H9 (cell line): ENCODE measurements at regions not wholly inside any gene's neighbourhood (a gene's known extent, or its start where the extent isn't known, plus 50 kb on each side); places are given as distances from the start of the nearest gene placed in this dataset.

Experiments
- DNase-seq: peaks from one replicate; pipeline ENCODE4 v3.0.0-alpha.2; 2017
- H2AFZ ChIP-seq: one replicate; pipeline ENCODE4 v1.6.1; 2013; ENCODE audit warnings: mild to moderate bottlenecking, low read length, control low read depth, moderate library complexity
- H2AK5ac ChIP-seq: 2 replicates; pipeline ENCODE4 v1.6.1; 2013; ENCODE audit warnings: low read length, control low read depth, mixed read lengths; ENCODE audit not compliant: insufficient read length
- H2BK120ac ChIP-seq: one replicate; pipeline ENCODE4 v1.6.1; 2013; ENCODE audit warnings: low read depth, mild to moderate bottlenecking, low read length, control low read depth, inconsistent platforms; ENCODE audit not compliant: poor library complexity, severe bottlenecking
- H2BK12ac ChIP-seq: 2 replicates; pipeline ENCODE4 v1.6.1; 2013; ENCODE audit warnings: low read length, control low read depth, mixed read lengths, low read depth; ENCODE audit not compliant: insufficient read length
- H2BK15ac ChIP-seq: 2 replicates; pipeline ENCODE4 v1.6.1; 2013; ENCODE audit warnings: low read depth, low read length, control low read depth
- H2BK20ac ChIP-seq: one replicate; pipeline ENCODE4 v1.6.1; 2013; ENCODE audit warnings: low read depth, mild to moderate bottlenecking, low read length, control low read depth, inconsistent platforms; ENCODE audit not compliant: poor library complexity, severe bottlenecking
- H2BK5ac ChIP-seq: 2 replicates; pipeline ENCODE4 v1.6.1; 2013; ENCODE audit warnings: low read length, control low read depth, mixed read lengths; ENCODE audit not compliant: insufficient read length
- H3K14ac ChIP-seq: 2 replicates; pipeline ENCODE4 v1.6.1; 2013; ENCODE audit warnings: low read length, control low read depth; ENCODE audit not compliant: insufficient read depth
- H3K18ac ChIP-seq: 2 replicates; pipeline ENCODE4 v1.6.1; 2013; ENCODE audit warnings: low read depth, mild to moderate bottlenecking, mixed read lengths, low read length, control low read depth; ENCODE audit not compliant: insufficient read length
- H3K23ac ChIP-seq: 2 replicates; pipeline ENCODE4 v1.6.1; 2013; ENCODE audit warnings: low read length, control low read depth, mixed read lengths, low read depth; ENCODE audit not compliant: insufficient read length
- H3K23me2 ChIP-seq: 2 replicates; pipeline ENCODE4 v1.6.1; 2013; ENCODE audit warnings: low read depth, mild to moderate bottlenecking, mixed read lengths, low read length, control low read depth; ENCODE audit not compliant: insufficient read length, poor library complexity, severe bottlenecking
- H3K27ac ChIP-seq: 2 replicates; pipeline ENCODE4 v1.5.1; 2013; ENCODE audit warnings: low read length, control low read depth, mixed read lengths, low read depth; ENCODE audit not compliant: insufficient read length
- H3K27me3 ChIP-seq: 2 replicates; pipeline ENCODE4 v1.6.1; 2013; ENCODE audit warnings: low read length, control low read depth, inconsistent platforms; ENCODE audit not compliant: insufficient read depth
- H3K4ac ChIP-seq: 2 replicates; pipeline ENCODE4 v1.6.1; 2013; ENCODE audit warnings: low read depth, mild to moderate bottlenecking, control low read depth, inconsistent platforms, low read length, moderate library complexity
- H3K4me1 ChIP-seq: 2 replicates; pipeline ENCODE4 v1.6.1; 2013; ENCODE audit warnings: low read length, control low read depth, inconsistent platforms; ENCODE audit not compliant: insufficient read depth
- H3K4me2 ChIP-seq: 2 replicates; pipeline ENCODE4 v1.6.1; 2013; ENCODE audit warnings: low read length, control low read depth, mixed read lengths; ENCODE audit not compliant: insufficient read length, insufficient read depth
- H3K56ac ChIP-seq: 2 replicates; pipeline ENCODE4 v1.6.1; 2013; ENCODE audit warnings: low read depth, mild to moderate bottlenecking, mixed read lengths, low read length, control low read depth; ENCODE audit not compliant: insufficient read length
- H3K79me1 ChIP-seq: 2 replicates; pipeline ENCODE4 v1.6.1; 2013; ENCODE audit warnings: low read depth, mild to moderate bottlenecking, moderate library complexity, low read length, control low read depth, inconsistent platforms; ENCODE audit not compliant: insufficient read depth, poor library complexity, severe bottlenecking
- H3K79me2 ChIP-seq: 2 replicates; pipeline ENCODE4 v1.6.1; 2013; ENCODE audit warnings: low read length, control low read depth, inconsistent platforms; ENCODE audit not compliant: insufficient read depth
- H3K9ac ChIP-seq: 2 replicates; pipeline ENCODE4 v1.6.1; 2013; ENCODE audit warnings: low read length, control low read depth, mixed read lengths; ENCODE audit not compliant: insufficient read length; ENCODE audit errors: extremely low read depth
- H3K9me3 ChIP-seq: one replicate; pipeline ENCODE4 v1.6.1; 2013; ENCODE audit warnings: low read depth, low read length, inconsistent platforms; ENCODE audit not compliant: control insufficient read depth
- H3T11ph ChIP-seq: one replicate; pipeline ENCODE4 v1.6.1; 2013; ENCODE audit warnings: mild to moderate bottlenecking, low read length, control low read depth, inconsistent platforms
- H4K20me1 ChIP-seq: one replicate; pipeline ENCODE4 v1.6.1; 2013; ENCODE audit not compliant: control insufficient read depth, insufficient read length, insufficient read depth
- H4K5ac ChIP-seq: 2 replicates; pipeline ENCODE4 v1.6.1; 2013; ENCODE audit warnings: low read depth, mild to moderate bottlenecking, mixed read lengths, low read length, control low read depth; ENCODE audit not compliant: insufficient read length
- H4K8ac ChIP-seq: replicated peaks from 2 replicates; pipeline ENCODE4 v1.6.1; 2013; ENCODE audit warnings: low read length, control low read depth, mixed read lengths, low read depth; ENCODE audit not compliant: insufficient read length
- H4K91ac ChIP-seq: 2 replicates; pipeline ENCODE4 v1.6.1; 2013; ENCODE audit warnings: low read depth, mild to moderate bottlenecking, moderate library complexity, mixed read lengths, low read length, control low read depth; ENCODE audit not compliant: insufficient read length
- H3K27ac Mint-ChIP-seq, 3 experiments: 2 replicates in 2 of 3; 3 replicates in 1 of 3; pipeline ENCODE4 v1.8.0; 2020 to 2021; ENCODE audit warnings: mixed read lengths in 3 of 3, mild to moderate bottlenecking in 1 of 3, moderate library complexity in 1 of 3
- H3K27me3 Mint-ChIP-seq: 2 replicates; pipeline ENCODE4 v1.8.0; 2021; ENCODE audit warnings: low read depth, mild to moderate bottlenecking, moderate library complexity, mixed read lengths
- H3K36me3 Mint-ChIP-seq, 3 experiments: 2 replicates in 2 of 3; 3 replicates in 1 of 3; pipeline ENCODE4 v1.8.0; 2020 to 2021; ENCODE audit warnings: low read depth in 3 of 3, mixed read lengths in 3 of 3; ENCODE audit not compliant: insufficient read depth in 1 of 3
- H3K4me1 Mint-ChIP-seq, 2 experiments: 2 replicates each; pipeline ENCODE4 v1.8.0; 2020; ENCODE audit warnings: mixed read lengths in 2 of 2
- H3K4me3 Mint-ChIP-seq, 2 experiments: 2 replicates in 1 of 2; 3 replicates in 1 of 2; pipeline ENCODE4 v1.8.0; 2020 to 2021; ENCODE audit warnings: mild to moderate bottlenecking in 2 of 2, mixed read lengths in 2 of 2, moderate library complexity in 1 of 2
- H3K9me3 Mint-ChIP-seq, 2 experiments: 2 replicates in 1 of 2; 3 replicates in 1 of 2; pipeline ENCODE4 v1.8.0; 2020; ENCODE audit warnings: mild to moderate bottlenecking in 2 of 2, mixed read lengths in 2 of 2, moderate library complexity in 1 of 2
- CTCF ChIP-seq: fragments of 200-600 bp; sonication (generic); conservative IDR thresholded peaks from 3 replicates; pipeline ENCODE4 v1.8.0; 2021; ENCODE audit warnings: antibody characterized with exemption, mild to moderate bottlenecking
- WGBS: extraction: QIAGEN DNeasy Blood & Tissue Kit; methylation state at CpG from one replicate; pipeline ENCODE4 v1.1.7; 2013; ENCODE audit warnings: missing lambda C conversion rate, low lambda C conversion rate, mixed read lengths; ENCODE audit not compliant: insufficient read length; ENCODE audit errors: extremely low coverage; 5-methylcytosine and 5-hydroxymethylcytosine counted together

GRCh38 chr6:113619077-113619476 is 238.1 kb upstream of the MARCKS start:
- Histone ChIP-seq H3K4me1 (no peaks in the 10 kb centered on the region), H2BK20ac (no peak overlapping the region), H3K27ac (no peak overlapping the region), H3K9ac (no peak overlapping the region), H3K23ac (no peak overlapping the region), H3K79me1 (no peaks in the 10 kb centered on the region), H3K27me3 (no peaks in the 10 kb centered on the region), H4K91ac (no peak overlapping the region), H3K9me3 (no peaks in the 10 kb centered on the region), H2AK5ac (no peak overlapping the region), H2AFZ (no peak overlapping the region), H3K4ac (no peak overlapping the region), H3K4me2 (no peak overlapping the region), H3K18ac (no peak overlapping the region), H4K5ac (no peak overlapping the region), H2BK5ac (no peak overlapping the region), H3K79me2 (no peaks in the 10 kb centered on the region), H3T11ph (no peak overlapping the region), H4K20me1 (no peaks in the 10 kb centered on the region), H3K14ac (no peak overlapping the region), H2BK120ac (no peak overlapping the region), H3K23me2 (no peaks in the 10 kb centered on the region), H3K56ac (no peak overlapping the region), H4K8ac (no peak overlapping the region), H2BK12ac (no peak overlapping the region), H2BK15ac (no peak overlapping the region)
- Mint-ChIP-seq H3K9me3 (no peaks in the 10 kb centered on the region), H3K27me3 (no peaks in the 10 kb centered on the region), H3K4me1 (peaks cover 12 to 16% of the 10 kb centered on the region in 2 experiments), H3K36me3 (no peaks in the 10 kb centered on the region), H3K4me3 (no peak overlapping the region), H3K27ac (no peak overlapping the region)
- no peak for TF ChIP-seq CTCF
- DNase-seq, result no peak
- WGBS, result no CpG with 5 or more reads among the region's 4 CpGs
